GM12864 (cell line): ENCODE measurements at regions not wholly inside any gene's neighbourhood (a gene's known extent, or its start where the extent isn't known, plus 50 kb on each side); places are given as distances from the start of the nearest gene placed in this dataset.

Experiments
- DNase-seq: peaks from one replicate; pipeline ENCODE4 v3.0.0-alpha.2; 2011; ENCODE audit warnings: low read depth
- H3K4me3 ChIP-seq: 2 replicates; pipeline ENCODE4 v1.5.1; 2011; ENCODE audit warnings: mild to moderate bottlenecking, low read depth, low read length, control low read depth
- CTCF ChIP-seq: IDR thresholded peaks from 2 replicates; pipeline ENCODE4 v1.5.1; 2011; ENCODE audit warnings: low read depth, mild to moderate bottlenecking, moderate library complexity, low read length, control low read depth, inconsistent platforms; ENCODE audit errors: missing control alignments

- DNase-seq = no peak
- no peak overlapping the region for H3K4me3 ChIP-seq
- TF ChIP-seq CTCF = no peak
Measured at GRCh38 chr1:194081444-194081843, 895.0 kb upstream of the B3GALT2 start.

GRCh38 chr1:194080826-194081225 lies 894.4 kb upstream of the B3GALT2 start:
- no peak for DNase-seq
- H3K4me3 ChIP-seq = no peak overlapping the region
- TF ChIP-seq CTCF = no peak

GRCh38 chr1:194078765-194079164 lies 892.4 kb upstream of the B3GALT2 start:
- H3K4me3 ChIP-seq = no peak overlapping the region
- TF ChIP-seq CTCF = no peak
- DNase-seq = no peak

- DNase-seq = no peak
- H3K4me3 ChIP-seq = no peak overlapping the region
- no peak for TF ChIP-seq CTCF
Measured at GRCh38 chr1:194076646-194077045, 890.2 kb upstream of the B3GALT2 start.

- TF ChIP-seq CTCF = no peak
- H3K4me3 ChIP-seq = no peak overlapping the region
- no peak for DNase-seq
Measured at GRCh38 chr1:194073833-194074232, 887.4 kb upstream of the B3GALT2 start.

GRCh38 chr1:194071205-194071604 lies 884.8 kb upstream of the B3GALT2 start:
- no peak for DNase-seq
- no peak overlapping the region for H3K4me3 ChIP-seq
- no peak for TF ChIP-seq CTCF

- TF ChIP-seq CTCF = no peak
- no peak overlapping the region for H3K4me3 ChIP-seq
- no peak for DNase-seq
Measured at GRCh38 chr1:194069831-194070218, 883.4 kb upstream of the B3GALT2 start.
